ENCODE measurements at regions not wholly inside any gene's neighbourhood (a gene's known extent, or its start where the extent isn't known, plus 50 kb on each side); places are given as distances from the start of the nearest gene placed in this dataset.

GRCh38 chr3:6097556-6097955 is 763.4 kb upstream of the GRM7 start:
- TF ChIP-seq EZH2 (IDR thresholded peaks at IDR 0.05; ENCODE audit: borderline replicate concordance, low read depth, low read length, severe bottlenecking), result no peak
- no peak for TF ChIP-seq MYC (IDR thresholded peaks at IDR 0.05; ENCODE audit: low read depth, low read length)
- no peak for TF ChIP-seq FOS (IDR thresholded peaks at IDR 0.05; ENCODE audit: borderline replicate concordance, insufficient read depth, low read length)
- no peak for TF ChIP-seq POLR2A (IDR thresholded peaks at IDR 0.05; ENCODE audit: low read depth, low read length)
- no peak for TF ChIP-seq JUN (IDR thresholded peaks at IDR 0.05; ENCODE audit: borderline replicate concordance, insufficient read depth, insufficient read length, low read depth)
- TF ChIP-seq GATA2 (IDR thresholded peaks at IDR 0.05; ENCODE audit: insufficient read depth, insufficient read length, low read depth, low read length), result no peak
- TF ChIP-seq, protein P1, sequence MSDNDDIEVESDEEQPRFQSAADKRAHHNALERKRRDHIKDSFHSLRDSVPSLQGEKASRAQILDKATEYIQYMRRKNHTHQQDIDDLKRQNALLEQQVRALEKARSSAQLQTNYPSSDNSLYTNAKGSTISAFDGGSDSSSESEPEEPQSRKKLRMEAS (IDR thresholded peaks at IDR 0.05; ENCODE audit: insufficient read depth, insufficient read length), result no peak
- TF ChIP-seq POLR2AphosphoS5 (IDR thresholded peaks at IDR 0.05; ENCODE audit: insufficient read depth, low read depth, low read length), result no peak
- TF ChIP-seq CTCF (IDR thresholded peaks at IDR 0.05; ENCODE audit: extremely low read depth in 1 of 2, insufficient read depth in 1 of 2, low read depth in 1 of 2, low read length in 2 of 2), result no peak
- ChIA-PET CTCF (no interaction called here), POLR2A (no interaction called here)
- Histone ChIP-seq H3K27me3 (ENCODE audit: control insufficient read depth in 2 of 2, insufficient read depth in 2 of 2, low read length in 2 of 2) (no peaks in the 10 kb centered on the region), H3K9me3 (replicated peaks; ENCODE audit: control insufficient read depth, insufficient read depth, low read length) (no peaks in the 10 kb centered on the region), H3K4me2 (ENCODE audit: insufficient read depth, low read length) (no peak overlapping the region), H3K4me1 (ENCODE audit: control insufficient read depth, extremely low read depth, insufficient read depth, low read length) (no peaks in the 10 kb centered on the region), H3K9me1 (replicated peaks; ENCODE audit: control insufficient read depth, extremely low read depth, insufficient read depth, low read length) (no peaks in the 10 kb centered on the region), H3K79me2 (ENCODE audit: control insufficient read depth, insufficient read depth, low read length) (no peaks in the 10 kb centered on the region), H3K9ac (replicated peaks; ENCODE audit: extremely low read depth, insufficient read depth, low read length) (no peak overlapping the region), H2AFZ (ENCODE audit: low read depth, low read length) (no peak overlapping the region), H3K4me3 (replicated peaks in 1 of 3; ENCODE audit: insufficient read depth in 1 of 3, low read depth in 1 of 3, low read length in 3 of 3) (no peak overlapping the region), H4K20me1 (replicated peaks; ENCODE audit: control insufficient read depth, extremely low read depth, insufficient read depth, low read length) (no peaks in the 10 kb centered on the region), H3K27ac (ENCODE audit: insufficient read depth, low read depth, low read length) (no peak overlapping the region), H3K36me3 (ENCODE audit: control insufficient read depth in 2 of 2, extremely low read depth in 1 of 2, insufficient read depth in 2 of 2, low read length in 2 of 2) (no peaks in the 10 kb centered on the region)
- FAIRE-seq, result no peak
- no TSS peak for BruUV-seq (replicated peaks)
- no peak for DNase-seq (ENCODE audit: low read depth, low spot score)
- intact Hi-C loops (cut with micrococcal nuclease), result no loop called here
- dilution Hi-C loops (cut with MboI; ENCODE audit: extremely low pct_ligation_motif_present, low sequenced_read_pairs), result no loop called here

All from endothelial cell of umbilical vein (primary cell).